ENCODE measurements at regions not wholly inside any gene's neighbourhood (a gene's known extent, or its start where the extent isn't known, plus 50 kb on each side); places are given as distances from the start of the nearest gene placed in this dataset.

DNA sequence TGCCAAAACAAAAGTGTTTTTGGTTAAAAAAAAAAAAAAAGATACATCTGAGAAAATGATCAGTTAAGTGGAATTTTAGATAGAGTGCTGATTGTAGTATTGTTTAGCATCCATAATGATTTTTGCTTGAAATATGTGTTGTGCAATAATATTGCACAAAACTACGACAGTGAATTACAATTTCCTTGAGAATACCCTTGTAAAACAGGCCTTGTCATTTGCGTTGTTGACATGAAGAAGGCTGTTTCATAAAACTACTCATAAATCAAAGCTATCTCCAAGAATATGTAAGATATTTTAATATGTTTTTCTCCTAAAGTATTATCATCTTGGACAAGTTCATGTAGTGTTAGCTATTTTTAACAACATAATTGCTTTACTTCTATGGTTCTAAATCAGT is 1077.0 kb downstream of the LRFN5 start:
- no peak for TF ChIP-seq EZH2 (IDR thresholded peaks at IDR 0.05; ENCODE audit: low read length, missing control alignments)
- TF ChIP-seq, protein P1, sequence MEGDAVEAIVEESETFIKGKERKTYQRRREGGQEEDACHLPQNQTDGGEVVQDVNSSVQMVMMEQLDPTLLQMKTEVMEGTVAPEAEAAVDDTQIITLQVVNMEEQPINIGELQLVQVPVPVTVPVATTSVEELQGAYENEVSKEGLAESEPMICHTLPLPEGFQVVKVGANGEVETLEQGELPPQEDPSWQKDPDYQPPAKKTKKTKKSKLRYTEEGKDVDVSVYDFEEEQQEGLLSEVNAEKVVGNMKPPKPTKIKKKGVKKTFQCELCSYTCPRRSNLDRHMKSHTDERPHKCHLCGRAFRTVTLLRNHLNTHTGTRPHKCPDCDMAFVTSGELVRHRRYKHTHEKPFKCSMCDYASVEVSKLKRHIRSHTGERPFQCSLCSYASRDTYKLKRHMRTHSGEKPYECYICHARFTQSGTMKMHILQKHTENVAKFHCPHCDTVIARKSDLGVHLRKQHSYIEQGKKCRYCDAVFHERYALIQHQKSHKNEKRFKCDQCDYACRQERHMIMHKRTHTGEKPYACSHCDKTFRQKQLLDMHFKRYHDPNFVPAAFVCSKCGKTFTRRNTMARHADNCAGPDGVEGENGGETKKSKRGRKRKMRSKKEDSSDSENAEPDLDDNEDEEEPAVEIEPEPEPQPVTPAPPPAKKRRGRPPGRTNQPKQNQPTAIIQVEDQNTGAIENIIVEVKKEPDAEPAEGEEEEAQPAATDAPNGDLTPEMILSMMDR (conservative IDR thresholded peaks at IDR 0.05 in 1 of 2, IDR thresholded peaks at IDR 0.05 in 1 of 2; ENCODE audit: low read depth in 1 of 2, low read length in 2 of 2): no peak
